Chondrocyte (in vitro differentiated cells): ENCODE measurements at regions not wholly inside any gene's neighbourhood (a gene's known extent, or its start where the extent isn't known, plus 50 kb on each side); places are given as distances from the start of the nearest gene placed in this dataset.
A peak's percentile ranks its signal among the peaks of the same experiment; 100 is the strongest.
"Not testable (repeated sequence)": the region's sequence is repeated elsewhere in the genome, so short reads cannot be mapped to it uniquely, and the experiment has no call there.

Experiments used
- DNase-seq: peaks from one replicate; pipeline ENCODE4 v3.0.0; 2021; ENCODE audit warnings: mixed read lengths, low spot score
- H3K27ac Mint-ChIP-seq: one replicate; pipeline ENCODE4 v1.8.0; 2021; ENCODE audit warnings: mild to moderate bottlenecking, moderate library complexity, mixed read lengths; ENCODE audit not compliant: unreplicated experiment
- H3K27me3 Mint-ChIP-seq: 2 replicates; pipeline ENCODE4 v1.8.0; 2021; ENCODE audit warnings: low read depth, mixed read lengths
- H3K36me3 Mint-ChIP-seq: 2 replicates; pipeline ENCODE4 v1.8.0; 2021; ENCODE audit warnings: low read depth, mixed read lengths
- H3K4me1 Mint-ChIP-seq: 2 replicates; pipeline ENCODE4 v1.8.0; 2021; ENCODE audit warnings: low read depth, mild to moderate bottlenecking, mixed read lengths
- H3K4me3 Mint-ChIP-seq: one replicate; pipeline ENCODE4 v1.8.0; 2021; ENCODE audit warnings: mild to moderate bottlenecking, moderate library complexity, mixed read lengths; ENCODE audit not compliant: unreplicated experiment
- H3K9me3 Mint-ChIP-seq: 2 replicates; pipeline ENCODE4 v1.8.0; 2021; ENCODE audit warnings: low read depth, mixed read lengths
- CTCF ChIP-seq: fragments of 200-600 bp; sonication (generic); IDR thresholded peaks from 2 replicates; pipeline ENCODE4 v1.5.0; 2021; ENCODE audit warnings: antibody characterized with exemption, mild to moderate bottlenecking, moderate library complexity

DNA sequence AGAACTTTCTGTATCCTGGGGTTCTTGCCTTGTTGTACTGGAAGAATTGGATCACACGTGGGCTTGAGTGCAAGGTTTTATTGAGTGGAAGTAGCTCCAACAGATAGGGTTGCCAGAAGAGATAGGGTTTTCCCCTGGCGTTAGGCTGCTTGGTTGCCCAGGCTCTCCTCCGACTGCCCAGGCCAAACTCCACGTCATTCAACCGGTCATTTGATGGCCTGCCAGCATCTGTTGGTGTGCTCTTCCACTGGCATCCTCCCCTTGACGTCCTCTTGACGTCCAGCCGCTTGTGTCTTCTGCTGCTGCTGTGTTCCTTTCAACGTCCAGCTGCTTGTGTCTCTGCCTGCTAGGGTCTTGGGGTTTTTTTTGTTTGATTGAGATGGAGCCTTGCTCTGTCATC is 111.2 kb upstream of the XIST start:
- H3K27me3 Mint-ChIP-seq: no peaks in the 10 kb centered on the region
- H3K4me1 Mint-ChIP-seq: peaks cover 27% of the 10 kb centered on the region
- no peak overlapping the region for H3K27ac Mint-ChIP-seq
- H3K36me3 Mint-ChIP-seq: peaks cover 1% of the 10 kb centered on the region
- no peaks in the 10 kb centered on the region for H3K9me3 Mint-ChIP-seq
- TF ChIP-seq CTCF: no peak
- no peak for DNase-seq
- H3K4me3 Mint-ChIP-seq: no peak overlapping the region

GRCh38 chrX:73962948-73963347 is 110.4 kb upstream of the XIST start:
- TF ChIP-seq CTCF: no peak
- Mint-ChIP-seq H3K36me3 (peaks cover 1% of the 10 kb centered on the region), H3K4me1 (peaks cover 27% of the 10 kb centered on the region), H3K27me3 (no peaks in the 10 kb centered on the region), H3K9me3 (no peaks in the 10 kb centered on the region), H3K27ac (no peak overlapping the region), H3K4me3 (no peak overlapping the region)
- no peak for DNase-seq

- not testable (repeated sequence) for H3K36me3 Mint-ChIP-seq, H3K27me3 Mint-ChIP-seq, H3K4me3 Mint-ChIP-seq, DNase-seq, H3K27ac Mint-ChIP-seq, H3K9me3 Mint-ChIP-seq
- H3K4me1 Mint-ChIP-seq: peaks cover 27% of the 10 kb centered on the region
Measured at GRCh38 chrX:73961867-73962266, 109.4 kb upstream of the XIST start.

DNA sequence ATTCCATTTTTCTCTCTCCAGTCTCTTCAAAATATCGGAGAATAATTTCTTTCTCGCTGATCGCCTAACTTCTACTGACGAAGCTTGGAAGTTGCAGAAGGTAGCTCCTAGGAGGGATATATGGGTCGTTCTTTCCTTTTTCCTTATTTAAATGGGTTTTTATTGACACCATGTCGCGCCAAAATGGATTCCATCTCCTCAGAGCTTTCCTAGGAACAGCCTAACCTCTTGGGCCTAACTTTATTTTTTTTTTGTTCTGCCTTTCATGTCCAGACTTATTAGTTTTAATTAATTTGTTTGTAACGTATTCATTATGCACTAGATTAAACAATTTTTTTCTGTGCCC is 92.0 kb upstream of the XIST start:
- H3K36me3 Mint-ChIP-seq: peaks cover 8% of the 10 kb centered on the region
- DNase-seq: no peak
- H3K4me1 Mint-ChIP-seq: peaks cover 28% of the 10 kb centered on the region
- H3K27me3 Mint-ChIP-seq: no peaks in the 10 kb centered on the region
- H3K4me3 Mint-ChIP-seq: peak overlapping the region; percentile 84
- H3K9me3 Mint-ChIP-seq: no peaks in the 10 kb centered on the region
- H3K27ac Mint-ChIP-seq: peak overlapping the region; percentile 98
- TF ChIP-seq CTCF: no peak

GRCh38 chrX:73943693-73944562 is 91.4 kb upstream of the XIST start:
- Mint-ChIP-seq H3K36me3 (peaks cover 3% of the 10 kb centered on the region), H3K27me3 (no peaks in the 10 kb centered on the region), H3K4me1 (peaks cover 28% of the 10 kb centered on the region), H3K27ac (peak overlapping the region; percentile 98), H3K9me3 (no peaks in the 10 kb centered on the region), H3K4me3 (peak overlapping the region; percentile 84)
- TF ChIP-seq CTCF: peak; percentile 12
- DNase-seq: peak; percentile 97
